ENCODE measurements at regions not wholly inside any gene's neighbourhood (a gene's known extent, or its start where the extent isn't known, plus 50 kb on each side); places are given as distances from the start of the nearest gene placed in this dataset.
A peak's percentile ranks its signal among the peaks of the same experiment; 100 is the strongest.

- ATAC-seq: no peak
- ChIA-PET POLR2A (no interaction called here), CTCF (no interaction called here)
- WGBS (ENCODE audit: missing lambda C conversion rate): 60% methylated on average over 5 of the region's 5 CpGs
- H3K4me2 ChIP-seq: no peak overlapping the region
- no peaks in the 10 kb centered on the region for H3K9me3 ChIP-seq
- no peak for FAIRE-seq
- no peaks in the 10 kb centered on the region for H3K4me1 ChIP-seq
- TF ChIP-seq EHF (CRISPR knock-in tag; IDR thresholded peaks at IDR 0.05) (no peak), CHD2 (IDR thresholded peaks at IDR 0.05; ENCODE audit: low read length, partially characterized antibody) (no peak), TP53 (CRISPR knock-in tag; IDR thresholded peaks at IDR 0.05) (no peak)
- DNase-seq (ENCODE audit: low read depth in 1 of 2, low spot score in 1 of 2): no peak
- no peak overlapping the region for H3K27ac ChIP-seq
- no peak overlapping the region for H3K4me3 ChIP-seq
Measured at GRCh38 chr2:192957425-192957824, 762.7 kb upstream of the TMEFF2 start.

- no peaks in the 10 kb centered on the region for H3K4me1 ChIP-seq
- ATAC-seq: no peak
- 61% methylated on average over 1 of the region's 1 CpG for WGBS (ENCODE audit: missing lambda C conversion rate)
- H3K27ac ChIP-seq: no peak overlapping the region
- POLR2A ChIA-PET: no interaction called here
- H3K4me3 ChIP-seq: no peak overlapping the region
- no peaks in the 10 kb centered on the region for H3K9me3 ChIP-seq
- no peak for DNase-seq (ENCODE audit: low read depth in 1 of 2, low spot score in 1 of 2)
- H3K4me2 ChIP-seq: no peak overlapping the region
- no peak for TF ChIP-seq CEBPB (IDR thresholded peaks at IDR 0.05)
- no peak for TF ChIP-seq E2F6 (IDR thresholded peaks at IDR 0.05; ENCODE audit: borderline replicate concordance, low read depth)
- TF ChIP-seq ZFP36 (IDR thresholded peaks at IDR 0.05; ENCODE audit: borderline replicate concordance, partially characterized antibody): no peak
- no peak for TF ChIP-seq JUN (IDR thresholded peaks at IDR 0.05)
- no peak for TF ChIP-seq CTCF (IDR thresholded peaks at IDR 0.05)
- TF ChIP-seq CHD2 (IDR thresholded peaks at IDR 0.05; ENCODE audit: low read length, partially characterized antibody): no peak
- TF ChIP-seq CBX8 (IDR thresholded peaks at IDR 0.05): no peak
- no peak for TF ChIP-seq HEYL (CRISPR knock-in tag; IDR thresholded peaks at IDR 0.05)
- no peak for TF ChIP-seq NFE2L2 (conservative IDR thresholded peaks at IDR 0.05; ENCODE audit: low read length)
- TF ChIP-seq ATOH8 (CRISPR knock-in tag; IDR thresholded peaks at IDR 0.05; ENCODE audit: low read depth): no peak
- TF ChIP-seq TP53 (CRISPR knock-in tag; IDR thresholded peaks at IDR 0.05): no peak
- no peak for TF ChIP-seq CHD4 (IDR thresholded peaks at IDR 0.05; ENCODE audit: borderline replicate concordance)
- TF ChIP-seq FOSB (CRISPR knock-in tag; IDR thresholded peaks at IDR 0.05): no peak
- TF ChIP-seq CBX2 (IDR thresholded peaks at IDR 0.05; ENCODE audit: borderline replicate concordance, low read depth): no peak
- no peak for TF ChIP-seq REST (IDR thresholded peaks at IDR 0.05)
- FAIRE-seq: no peak
- CTCF ChIA-PET: no interaction called here
Measured at GRCh38 chr2:192953116-192953515, 758.4 kb upstream of the TMEFF2 start.

GRCh38 chr2:192952245-192952644 is 757.5 kb upstream of the TMEFF2 start:
- TF ChIP-seq BCL3 (IDR thresholded peaks at IDR 0.05): no peak
- peak; percentile 20 to 28; a peak in 2 of 4 replicates for TF ChIP-seq CEBPB (IDR thresholded peaks at IDR 0.05)
- no peak overlapping the region for H3K4me3 ChIP-seq
- 30% methylated on average over 2 of the region's 2 CpGs for WGBS (ENCODE audit: missing lambda C conversion rate)
- DNase-seq (ENCODE audit: low read depth in 1 of 2, low spot score in 1 of 2): no peak
- no peak overlapping the region for H3K27ac ChIP-seq
- no peak overlapping the region for H3K4me2 ChIP-seq
- ChIA-PET CTCF (no interaction called here), POLR2A (no interaction called here)
- H3K9me3 ChIP-seq: no peaks in the 10 kb centered on the region
- no peak for ATAC-seq
- FAIRE-seq: no peak
- no peaks in the 10 kb centered on the region for H3K4me1 ChIP-seq
